HepG2 (cell line): ENCODE measurements at regions not wholly inside any gene's neighbourhood (a gene's known extent, or its start where the extent isn't known, plus 50 kb on each side); places are given as distances from the start of the nearest gene placed in this dataset.

Experiments
- ATAC-seq: fragments of 200-7000 bp; cut with Tn5 transposase; 3 replicates; pipeline ENCODE4 v1.9.1; 2020; ENCODE audit warnings: mild to moderate bottlenecking, moderate library complexity
- BruUV-seq: library from RNA; stranded (reverse); fragments of 400-500 nt; replicated peaks from 2 replicates; lab custom pipeline; 2021; lab: Mats Ljungman, UMichigan
- CTCF ChIA-PET: fragments of 300-600 bp; formaldehyde crosslinking; extraction: SDS; loops from one replicate; lab custom pipeline; 2021; ENCODE audit warnings: low total read pairs, inconsistent platforms, low intra/inter-chr PET ratio; lab: Yijun Ruan, JAX
- POLR2A ChIA-PET: fragments of 350-600 bp; sonication (Branson Sonifier 250); formaldehyde crosslinking; loops from one replicate; lab custom pipeline; 2020; ENCODE audit warnings: antibody characterized with exemption, inconsistent platforms; lab: Yijun Ruan, JAX
- DNase-seq: peaks from one replicate; pipeline ENCODE4 v3.0.0-alpha.2; 2015; ENCODE audit warnings: low spot score
- FAIRE-seq: peaks from 3 replicates; lab custom pipeline; 2011; peaks lifted over from hg19 to GRCh38; lab: Jason Lieb, UNC
- H2AFZ ChIP-seq: one replicate; pipeline ENCODE4 v1.6.1; 2011; ENCODE audit warnings: low read length, inconsistent platforms
- H3K27ac ChIP-seq: fragments of 300-600 bp; 3 replicates; pipeline ENCODE4 v1.8.0; 2011; ENCODE audit warnings: mixed run types, mild to moderate bottlenecking, mixed read lengths, low read length, inconsistent platforms; ENCODE audit not compliant: insufficient read depth; ENCODE audit errors: extremely low read length
- H3K27me3 ChIP-seq, 2 experiments: fragments of 200-600 bp in 1 of 2; 2 replicates in 1 of 2; 3 replicates in 1 of 2; pipeline versions ENCODE4 v1.6.0 to v1.8.0; 2011; ENCODE audit warnings: low read length in 2 of 2, mild to moderate bottlenecking in 2 of 2, moderate library complexity in 2 of 2, inconsistent platforms in 1 of 2; ENCODE audit not compliant: insufficient read depth in 2 of 2, control insufficient read depth in 1 of 2
- H3K36me3 ChIP-seq, 2 experiments: fragments of 200-600 bp in 1 of 2; replicated peaks in 1 of 2; 2 replicates in 1 of 2; 3 replicates in 1 of 2; pipeline versions ENCODE4 v1.5.1 to v1.8.0; 2011; ENCODE audit warnings: low read length in 2 of 2, inconsistent platforms in 1 of 2; ENCODE audit not compliant: insufficient read depth in 2 of 2, control insufficient read depth in 1 of 2
- H3K4me1 ChIP-seq: 2 replicates; pipeline ENCODE4 v1.5.1; 2012; ENCODE audit warnings: low read length, inconsistent platforms; ENCODE audit not compliant: insufficient read depth
- H3K4me2 ChIP-seq: 2 replicates; pipeline ENCODE4 v1.6.0; 2011; ENCODE audit warnings: low read depth, low read length, inconsistent platforms
- H3K4me3 ChIP-seq, 3 experiments: fragments of 200-600 bp in 1 of 3; sonication (generic), shearing (Covaris generic) in 1 of 3; replicated peaks in 1 of 3; 2 replicates each; pipeline ENCODE4 v1.5.1; 2011 to 2016; ENCODE audit warnings: low read length in 3 of 3, inconsistent platforms in 2 of 3, low read depth in 2 of 3, mild to moderate bottlenecking in 2 of 3, control low read depth in 1 of 3, mixed read lengths in 1 of 3; ENCODE audit not compliant: insufficient read depth in 1 of 3
- H3K79me2 ChIP-seq: one replicate; pipeline ENCODE4 v1.6.1; 2011; ENCODE audit warnings: low read length, inconsistent platforms; ENCODE audit not compliant: insufficient read depth
- H3K9ac ChIP-seq: 2 replicates; pipeline ENCODE4 v1.6.0; 2011; ENCODE audit warnings: mild to moderate bottlenecking, low read depth, low read length, inconsistent platforms; ENCODE audit not compliant: insufficient read depth
- H3K9me3 ChIP-seq: 2 replicates; pipeline ENCODE4 v1.5.1; 2012; ENCODE audit warnings: mild to moderate bottlenecking, low read length
- H4K20me1 ChIP-seq: 2 replicates; pipeline ENCODE4 v1.6.0; 2011; ENCODE audit warnings: inconsistent platforms, mild to moderate bottlenecking, low read length, moderate library complexity; ENCODE audit not compliant: insufficient read depth
- IKZF4 ChIP-seq: sonication (generic); formaldehyde crosslinking; IDR thresholded peaks from 2 replicates; pipeline ENCODE4 v1.5.1; 2020; ENCODE audit warnings: borderline replicate concordance, mild to moderate bottlenecking, low read depth, missing genetic modification reagents; ENCODE audit errors: not compliant biosample characterization
- NBN ChIP-seq: fragments of 450-650 bp; conservative IDR thresholded peaks from 2 replicates; pipeline ENCODE4 v1.6.1; 2017
- RAD21 ChIP-seq: fragments of 450-650 bp; formaldehyde crosslinking; IDR thresholded peaks from 2 replicates; pipeline ENCODE4 v1.5.0; 2020; ENCODE audit warnings: mild to moderate bottlenecking
- RELA ChIP-seq: sonication (generic); formaldehyde crosslinking; IDR thresholded peaks from 2 replicates; pipeline ENCODE4 v1.4.0; 2020; ENCODE audit warnings: missing genetic modification reagents
- SIX4 ChIP-seq: sonication (generic); formaldehyde crosslinking; IDR thresholded peaks from 2 replicates; pipeline ENCODE4 v1.4.0; 2020; ENCODE audit warnings: missing genetic modification reagents
- WGBS: methylation state at CpG from one replicate; pipeline ENCODE4 v1.1.6; 2017; ENCODE audit warnings: low lambda C conversion rate; 5-methylcytosine and 5-hydroxymethylcytosine counted together
- in situ Hi-C: cut with HindIII; loops from 2 replicates; pipeline ENCODE4 v1.10.0; 2017; ENCODE audit warnings: low pct_unique_long_range_greater_than_20kb; ENCODE audit not compliant: extremely low pct_ligation_motif_present
- intact Hi-C: fragments of 100-400 bp; cut with micrococcal nuclease; formaldehyde crosslinking; loops from one replicate; pipeline ENCODE4 v1.10.0; 2022; ENCODE audit not compliant: unreplicated experiment
- TF ChIP-seq, protein P1 (sequence below): IDR thresholded peaks from 2 replicates; pipeline ENCODE4 v1.6.1; 2016; ENCODE audit warnings: low read depth, missing genetic modification reagents, missing compliant biosample characterization
- TF ChIP-seq, protein P2 (sequence below): sonication (generic); formaldehyde crosslinking; IDR thresholded peaks from 2 replicates; pipeline ENCODE4 v1.4.0; 2020; ENCODE audit warnings: missing genetic modification reagents

DNA sequence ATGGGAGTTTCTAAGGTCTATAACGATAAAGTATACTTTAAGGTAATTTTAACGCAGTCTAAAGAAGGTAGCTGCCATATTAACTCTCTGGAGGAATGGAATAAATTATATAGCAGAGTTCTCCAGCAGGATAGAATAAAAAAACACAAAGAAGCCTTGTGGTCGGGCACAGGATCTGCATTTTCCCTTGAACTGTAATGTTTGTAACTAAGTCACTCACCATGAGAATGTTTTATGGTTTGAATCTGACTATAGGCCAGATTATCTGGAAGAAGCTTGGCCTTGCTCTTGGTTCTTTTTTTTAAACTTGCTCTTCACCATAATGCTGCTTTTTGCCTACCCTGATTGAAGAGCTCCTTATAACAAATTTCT, 238.8 kb upstream of the NOX3 start:
- Histone ChIP-seq H3K4me1 (no peaks in the 10 kb centered on the region), H4K20me1 (no peaks in the 10 kb centered on the region), H3K36me3 (no peaks in the 10 kb centered on the region), H2AFZ (no peak overlapping the region), H3K9me3 (no peaks in the 10 kb centered on the region), H3K4me2 (no peak overlapping the region), H3K9ac (no peak overlapping the region), H3K27ac (no peak overlapping the region), H3K4me3 (no peak overlapping the region), H3K27me3 (no peaks in the 10 kb centered on the region; a peak in 1 of 5 replicates), H3K79me2 (no peaks in the 10 kb centered on the region)
- ChIA-PET CTCF (no interaction called here), POLR2A (no interaction called here)
- no peak for FAIRE-seq
- ATAC-seq: no peak
- TF ChIP-seq SIX4 (CRISPR knock-in tag) (no peak), IKZF4 (CRISPR knock-in tag) (no peak), RELA (no peak), RAD21 (CRISPR knock-in tag) (no peak), NBN (no peak)
- TF ChIP-seq, protein P1, sequence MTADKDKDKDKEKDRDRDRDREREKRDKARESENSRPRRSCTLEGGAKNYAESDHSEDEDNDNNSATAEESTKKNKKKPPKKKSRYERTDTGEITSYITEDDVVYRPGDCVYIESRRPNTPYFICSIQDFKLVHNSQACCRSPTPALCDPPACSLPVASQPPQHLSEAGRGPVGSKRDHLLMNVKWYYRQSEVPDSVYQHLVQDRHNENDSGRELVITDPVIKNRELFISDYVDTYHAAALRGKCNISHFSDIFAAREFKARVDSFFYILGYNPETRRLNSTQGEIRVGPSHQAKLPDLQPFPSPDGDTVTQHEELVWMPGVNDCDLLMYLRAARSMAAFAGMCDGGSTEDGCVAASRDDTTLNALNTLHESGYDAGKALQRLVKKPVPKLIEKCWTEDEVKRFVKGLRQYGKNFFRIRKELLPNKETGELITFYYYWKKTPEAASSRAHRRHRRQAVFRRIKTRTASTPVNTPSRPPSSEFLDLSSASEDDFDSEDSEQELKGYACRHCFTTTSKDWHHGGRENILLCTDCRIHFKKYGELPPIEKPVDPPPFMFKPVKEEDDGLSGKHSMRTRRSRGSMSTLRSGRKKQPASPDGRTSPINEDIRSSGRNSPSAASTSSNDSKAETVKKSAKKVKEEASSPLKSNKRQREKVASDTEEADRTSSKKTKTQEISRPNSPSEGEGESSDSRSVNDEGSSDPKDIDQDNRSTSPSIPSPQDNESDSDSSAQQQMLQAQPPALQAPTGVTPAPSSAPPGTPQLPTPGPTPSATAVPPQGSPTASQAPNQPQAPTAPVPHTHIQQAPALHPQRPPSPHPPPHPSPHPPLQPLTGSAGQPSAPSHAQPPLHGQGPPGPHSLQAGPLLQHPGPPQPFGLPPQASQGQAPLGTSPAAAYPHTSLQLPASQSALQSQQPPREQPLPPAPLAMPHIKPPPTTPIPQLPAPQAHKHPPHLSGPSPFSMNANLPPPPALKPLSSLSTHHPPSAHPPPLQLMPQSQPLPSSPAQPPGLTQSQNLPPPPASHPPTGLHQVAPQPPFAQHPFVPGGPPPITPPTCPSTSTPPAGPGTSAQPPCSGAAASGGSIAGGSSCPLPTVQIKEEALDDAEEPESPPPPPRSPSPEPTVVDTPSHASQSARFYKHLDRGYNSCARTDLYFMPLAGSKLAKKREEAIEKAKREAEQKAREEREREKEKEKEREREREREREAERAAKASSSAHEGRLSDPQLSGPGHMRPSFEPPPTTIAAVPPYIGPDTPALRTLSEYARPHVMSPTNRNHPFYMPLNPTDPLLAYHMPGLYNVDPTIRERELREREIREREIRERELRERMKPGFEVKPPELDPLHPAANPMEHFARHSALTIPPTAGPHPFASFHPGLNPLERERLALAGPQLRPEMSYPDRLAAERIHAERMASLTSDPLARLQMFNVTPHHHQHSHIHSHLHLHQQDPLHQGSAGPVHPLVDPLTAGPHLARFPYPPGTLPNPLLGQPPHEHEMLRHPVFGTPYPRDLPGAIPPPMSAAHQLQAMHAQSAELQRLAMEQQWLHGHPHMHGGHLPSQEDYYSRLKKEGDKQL: no peak
- TF ChIP-seq, protein P2, sequence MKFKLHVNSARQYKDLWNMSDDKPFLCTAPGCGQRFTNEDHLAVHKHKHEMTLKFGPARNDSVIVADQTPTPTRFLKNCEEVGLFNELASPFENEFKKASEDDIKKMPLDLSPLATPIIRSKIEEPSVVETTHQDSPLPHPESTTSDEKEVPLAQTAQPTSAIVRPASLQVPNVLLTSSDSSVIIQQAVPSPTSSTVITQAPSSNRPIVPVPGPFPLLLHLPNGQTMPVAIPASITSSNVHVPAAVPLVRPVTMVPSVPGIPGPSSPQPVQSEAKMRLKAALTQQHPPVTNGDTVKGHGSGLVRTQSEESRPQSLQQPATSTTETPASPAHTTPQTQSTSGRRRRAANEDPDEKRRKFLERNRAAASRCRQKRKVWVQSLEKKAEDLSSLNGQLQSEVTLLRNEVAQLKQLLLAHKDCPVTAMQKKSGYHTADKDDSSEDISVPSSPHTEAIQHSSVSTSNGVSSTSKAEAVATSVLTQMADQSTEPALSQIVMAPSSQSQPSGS (CRISPR knock-in tag): no peak
- 19% methylated on average over 3 of the region's 3 CpGs for WGBS
- DNase-seq: no peak
- no TSS peak for BruUV-seq
- in situ Hi-C loops (no loop called here), intact Hi-C loops (no loop called here)
